Thyroid gland (tissue), 4 donors: ENCODE measurements at regions not wholly inside any gene's neighbourhood (a gene's known extent, or its start where the extent isn't known, plus 50 kb on each side); places are given as distances from the start of the nearest gene placed in this dataset.

Experiments
- POLR2A ChIP-seq, 2 donors: fragments of 450-650 bp; IDR thresholded peaks; one replicate each; pipeline ENCODE4 v1.6.1; 2017; ENCODE audit warnings: antibody characterized with exemption in 2 of 2, mild to moderate bottlenecking in 2 of 2, moderate library complexity in 1 of 2
- TF ChIP-seq, protein P1 (sequence below), 6 experiments: fragments of 200-600 bp in 3 of 6; fragments of 450-650 bp in 3 of 6; sonication (generic) in 3 of 6; IDR thresholded peaks; one replicate each; pipeline ENCODE4 v1.5.1; 2016 to 2019; ENCODE audit warnings: antibody characterized with exemption in 6 of 6, mild to moderate bottlenecking in 2 of 6, inconsistent platforms in 1 of 6, moderate library complexity in 1 of 6

DNA sequence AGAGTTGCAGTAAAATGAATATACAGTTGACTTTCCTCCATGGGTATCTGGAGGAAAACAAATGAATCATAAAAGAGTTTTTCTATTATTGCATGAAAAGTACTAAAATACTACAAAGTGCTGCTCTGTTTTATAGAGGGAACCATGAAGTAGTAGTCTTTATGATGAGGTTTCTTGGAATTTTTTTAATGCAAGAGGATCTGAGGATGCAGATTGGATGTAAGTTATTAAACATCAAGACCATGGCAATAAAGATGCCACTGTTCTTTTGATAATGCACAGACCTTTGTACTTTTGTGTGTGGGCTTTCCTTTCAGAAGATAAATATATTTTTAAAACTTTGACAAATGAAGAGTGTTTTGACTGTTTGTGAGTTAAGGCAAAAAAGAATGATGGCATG, 87.5 kb downstream of the DACT1 start:
- TF ChIP-seq, protein P1, sequence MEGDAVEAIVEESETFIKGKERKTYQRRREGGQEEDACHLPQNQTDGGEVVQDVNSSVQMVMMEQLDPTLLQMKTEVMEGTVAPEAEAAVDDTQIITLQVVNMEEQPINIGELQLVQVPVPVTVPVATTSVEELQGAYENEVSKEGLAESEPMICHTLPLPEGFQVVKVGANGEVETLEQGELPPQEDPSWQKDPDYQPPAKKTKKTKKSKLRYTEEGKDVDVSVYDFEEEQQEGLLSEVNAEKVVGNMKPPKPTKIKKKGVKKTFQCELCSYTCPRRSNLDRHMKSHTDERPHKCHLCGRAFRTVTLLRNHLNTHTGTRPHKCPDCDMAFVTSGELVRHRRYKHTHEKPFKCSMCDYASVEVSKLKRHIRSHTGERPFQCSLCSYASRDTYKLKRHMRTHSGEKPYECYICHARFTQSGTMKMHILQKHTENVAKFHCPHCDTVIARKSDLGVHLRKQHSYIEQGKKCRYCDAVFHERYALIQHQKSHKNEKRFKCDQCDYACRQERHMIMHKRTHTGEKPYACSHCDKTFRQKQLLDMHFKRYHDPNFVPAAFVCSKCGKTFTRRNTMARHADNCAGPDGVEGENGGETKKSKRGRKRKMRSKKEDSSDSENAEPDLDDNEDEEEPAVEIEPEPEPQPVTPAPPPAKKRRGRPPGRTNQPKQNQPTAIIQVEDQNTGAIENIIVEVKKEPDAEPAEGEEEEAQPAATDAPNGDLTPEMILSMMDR (IDR thresholded peaks at IDR 0.05): no peak
- TF ChIP-seq POLR2A (IDR thresholded peaks at IDR 0.05): no peak
